Neuronal stem cell (in vitro differentiated cells): ENCODE measurements at regions not wholly inside any gene's neighbourhood (a gene's known extent, or its start where the extent isn't known, plus 50 kb on each side); places are given as distances from the start of the nearest gene placed in this dataset.

Source experiments
- DNase-seq: peaks from one replicate; pipeline ENCODE4 v3.0.0-alpha.2; 2013; ENCODE audit warnings: low spot score
- H2AFZ ChIP-seq: one replicate; pipeline ENCODE4 v1.6.1; 2013; ENCODE audit warnings: mild to moderate bottlenecking, low read length, inconsistent platforms
- H2AK5ac ChIP-seq: 2 replicates; pipeline ENCODE4 v1.6.1; 2013; ENCODE audit warnings: low read depth, mild to moderate bottlenecking, inconsistent platforms, low read length, moderate library complexity, mixed read lengths
- H2BK120ac ChIP-seq: 2 replicates; pipeline ENCODE4 v1.6.1; 2013; ENCODE audit warnings: low read depth, mild to moderate bottlenecking, inconsistent platforms, low read length, moderate library complexity, mixed read lengths
- H2BK12ac ChIP-seq: one replicate; pipeline ENCODE4 v1.6.1; 2013; ENCODE audit warnings: low read length, inconsistent platforms
- H2BK15ac ChIP-seq: 2 replicates; pipeline ENCODE4 v1.6.1; 2013; ENCODE audit warnings: mild to moderate bottlenecking, low read length, inconsistent platforms, mixed read lengths
- H2BK5ac ChIP-seq: one replicate; pipeline ENCODE4 v1.6.1; 2013; ENCODE audit warnings: inconsistent platforms, mild to moderate bottlenecking, low read length, moderate library complexity
- H3K14ac ChIP-seq: one replicate; pipeline ENCODE4 v1.6.1; 2013; ENCODE audit warnings: low read length, inconsistent platforms
- H3K18ac ChIP-seq: 2 replicates; pipeline ENCODE4 v1.6.1; 2013; ENCODE audit warnings: low read length, inconsistent platforms
- H3K23ac ChIP-seq: 2 replicates; pipeline ENCODE4 v1.6.1; 2013; ENCODE audit warnings: low read depth, mild to moderate bottlenecking, mixed read lengths, low read length, inconsistent platforms; ENCODE audit not compliant: poor library complexity
- H3K27ac ChIP-seq: replicated peaks from 3 replicates; pipeline ENCODE4 v1.5.1; 2013; ENCODE audit warnings: low read length, inconsistent platforms
- H3K27me3 ChIP-seq, 3 experiments: 2 replicates each; pipeline ENCODE4 v1.6.1; 2013; ENCODE audit warnings: low read length in 3 of 3, mild to moderate bottlenecking in 2 of 3, inconsistent platforms in 1 of 3, low read depth in 1 of 3, mixed read lengths in 1 of 3, moderate library complexity in 1 of 3; ENCODE audit not compliant: control insufficient read depth in 3 of 3, insufficient read depth in 3 of 3
- H3K36me3 ChIP-seq, 2 donors: replicated peaks in 1 of 2; 2 replicates each; pipeline ENCODE4 v1.6.1; 2013; ENCODE audit warnings: low read length in 2 of 2; ENCODE audit not compliant: control insufficient read depth in 2 of 2, insufficient read depth in 2 of 2
- H3K4ac ChIP-seq: 2 replicates; pipeline ENCODE4 v1.6.1; 2013; ENCODE audit warnings: inconsistent platforms, mild to moderate bottlenecking, low read length, moderate library complexity
- H3K4me1 ChIP-seq, 2 donors: 1 replicate in 1 of 2; 2 replicates in 1 of 2; pipeline ENCODE4 v1.6.1; 2013; ENCODE audit warnings: low read length in 2 of 2, low read depth in 1 of 2; ENCODE audit not compliant: control insufficient read depth in 2 of 2, insufficient read depth in 1 of 2
- H3K4me2 ChIP-seq: one replicate; pipeline ENCODE4 v1.6.1; 2013; ENCODE audit warnings: mild to moderate bottlenecking, low read length, inconsistent platforms; ENCODE audit not compliant: insufficient read depth, poor library complexity, severe bottlenecking
- H3K4me3 ChIP-seq, 2 donors: 2 replicates each; pipeline ENCODE4 v1.5.1; 2013; ENCODE audit warnings: low read length in 2 of 2, mild to moderate bottlenecking in 2 of 2, inconsistent platforms in 1 of 2, moderate library complexity in 1 of 2
- H3K79me1 ChIP-seq: one replicate; pipeline ENCODE4 v1.6.1; 2013; ENCODE audit warnings: low read depth, mild to moderate bottlenecking, inconsistent platforms, low read length, moderate library complexity
- H3K9ac ChIP-seq: one replicate; pipeline ENCODE4 v1.6.1; 2013; ENCODE audit warnings: mild to moderate bottlenecking, low read depth, low read length, inconsistent platforms; ENCODE audit not compliant: poor library complexity
- H3K9me3 ChIP-seq, 2 donors: replicated peaks in 1 of 2; 2 replicates each; pipeline versions ENCODE3 to v1.6.1; 2013; ENCODE audit warnings: low read length in 2 of 2, mild to moderate bottlenecking in 2 of 2, inconsistent platforms in 1 of 2, low read depth in 1 of 2, mixed read lengths in 1 of 2, moderate library complexity in 1 of 2; ENCODE audit not compliant: control insufficient read depth in 2 of 2, insufficient read depth in 1 of 2
- H4K8ac ChIP-seq: one replicate; pipeline ENCODE4 v1.6.1; 2013; ENCODE audit warnings: low read depth, mild to moderate bottlenecking, inconsistent platforms, low read length, moderate library complexity
- H4K91ac ChIP-seq: one replicate; pipeline ENCODE4 v1.6.1; 2013; ENCODE audit warnings: low read length, low read depth, mild to moderate bottlenecking, inconsistent platforms; ENCODE audit not compliant: poor library complexity
- WGBS, 2 donors: extraction: QIAGEN DNeasy Blood & Tissue Kit; methylation state at CpG; one replicate each; pipeline ENCODE4 v1.1.7; 2013; ENCODE audit warnings: missing lambda C conversion rate in 2 of 2, mixed read lengths in 1 of 2; ENCODE audit not compliant: insufficient read length in 2 of 2, insufficient replicate concordance in 1 of 2; ENCODE audit errors: extremely low coverage in 2 of 2; 5-methylcytosine and 5-hydroxymethylcytosine counted together

- Histone ChIP-seq H3K18ac (no peak overlapping the region), H3K4me3 (no peak overlapping the region), H3K9ac (no peak overlapping the region), H3K4me1 (no peaks in the 10 kb centered on the region), H3K9me3 (no peaks in the 10 kb centered on the region), H2BK5ac (no peak overlapping the region), H2AK5ac (no peak overlapping the region), H3K27me3 (no peaks in the 10 kb centered on the region), H4K8ac (no peak overlapping the region), H3K23ac (no peak overlapping the region), H2AFZ (no peak overlapping the region), H2BK15ac (no peak overlapping the region), H2BK12ac (no peak overlapping the region), H3K4ac (no peak overlapping the region), H3K36me3 (no peaks in the 10 kb centered on the region), H3K79me1 (no peaks in the 10 kb centered on the region), H3K4me2 (no peak overlapping the region), H3K27ac (no peak overlapping the region), H3K14ac (no peak overlapping the region), H2BK120ac (no peak overlapping the region), H4K91ac (no peak overlapping the region)
- WGBS, 2 donors: no CpG with 5 or more reads among the region's 6 CpGs
- DNase-seq: no peak
Observed at GRCh38 chr4:160350944-160351343, 1248.1 kb downstream of the RAPGEF2 start.

DNA sequence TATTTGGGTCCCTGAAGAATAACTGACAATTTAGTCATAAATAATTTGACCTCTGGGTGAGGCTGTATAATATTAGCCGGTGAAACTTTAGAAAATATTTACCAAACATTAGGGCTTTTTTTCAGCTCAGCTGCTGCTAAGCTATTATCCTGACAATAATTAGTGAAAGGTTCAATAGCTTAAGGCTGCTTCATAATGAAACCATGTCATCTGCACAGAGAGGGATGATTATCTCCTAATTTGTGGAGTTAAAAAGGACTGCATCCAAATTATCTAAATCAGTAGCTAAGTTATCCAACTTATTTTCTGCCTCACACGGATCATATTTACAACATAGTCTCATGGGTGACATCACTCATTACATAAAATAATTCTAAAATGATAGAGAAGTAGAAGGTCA is 1249.8 kb downstream of the RAPGEF2 start:
- H3K79me1 ChIP-seq: no peaks in the 10 kb centered on the region

GRCh38 chr4:160353548-160353947 is 1250.7 kb downstream of the RAPGEF2 start:
- H3K4me3 ChIP-seq: no peak overlapping the region
- H3K4me2 ChIP-seq: no peak overlapping the region
- no peak overlapping the region for H3K9ac ChIP-seq
- no peaks in the 10 kb centered on the region for H3K27me3 ChIP-seq
- no peak overlapping the region for H2BK15ac ChIP-seq
- no CpG with 5 or more reads among the region's 5 CpGs for WGBS, 2 donors
- H2AK5ac ChIP-seq: no peak overlapping the region
- H3K36me3 ChIP-seq: no peaks in the 10 kb centered on the region
- H3K4ac ChIP-seq: no peak overlapping the region
- no peak for DNase-seq
- H2BK12ac ChIP-seq: no peak overlapping the region
- H2BK5ac ChIP-seq: no peak overlapping the region
- H3K14ac ChIP-seq: no peak overlapping the region
- no peak overlapping the region for H3K18ac ChIP-seq
- H4K8ac ChIP-seq: no peak overlapping the region
- H2AFZ ChIP-seq: peak overlapping the region; percentile 15
- H3K79me1 ChIP-seq: no peaks in the 10 kb centered on the region
- no peaks in the 10 kb centered on the region for H3K4me1 ChIP-seq
- no peak overlapping the region for H3K27ac ChIP-seq
- no peak overlapping the region for H4K91ac ChIP-seq
- H3K9me3 ChIP-seq: no peaks in the 10 kb centered on the region
- H3K23ac ChIP-seq: no peak overlapping the region
- H2BK120ac ChIP-seq: no peak overlapping the region

More for the DNA sequence above, 1249.8 kb downstream of the RAPGEF2 start:
- Histone ChIP-seq H4K91ac (no peak overlapping the region), H3K18ac (no peak overlapping the region), H3K4me2 (no peak overlapping the region), H3K27ac (no peak overlapping the region), H3K27me3 (no peaks in the 10 kb centered on the region), H3K4me1 (no peaks in the 10 kb centered on the region), H3K36me3 (no peaks in the 10 kb centered on the region), H4K8ac (no peak overlapping the region), H3K9ac (no peak overlapping the region), H2BK5ac (no peak overlapping the region), H3K23ac (no peak overlapping the region), H2AK5ac (no peak overlapping the region), H2AFZ (no peak overlapping the region), H2BK15ac (no peak overlapping the region), H2BK120ac (no peak overlapping the region), H3K4me3 (no peak overlapping the region), H3K4ac (no peak overlapping the region), H3K14ac (no peak overlapping the region), H2BK12ac (no peak overlapping the region), H3K9me3 (no peaks in the 10 kb centered on the region)
- WGBS, 2 donors: no CpG with 5 or more reads among the region's 2 CpGs
- DNase-seq: no peak

GRCh38 chr4:160362478-160362877 is 1259.6 kb downstream of the RAPGEF2 start:
- no CpG with 5 or more reads among the region's 3 CpGs for WGBS, 2 donors
- H3K23ac ChIP-seq: no peak overlapping the region

More at GRCh38 chr4:160362478-160362877, 1259.6 kb downstream of the RAPGEF2 start:
- Histone ChIP-seq H4K91ac (no peak overlapping the region), H3K27ac (no peak overlapping the region), H3K18ac (no peak overlapping the region), H3K4ac (no peak overlapping the region), H3K36me3 (no peaks in the 10 kb centered on the region), H3K4me2 (no peak overlapping the region), H3K14ac (no peak overlapping the region), H3K4me1 (no peaks in the 10 kb centered on the region), H2AK5ac (no peak overlapping the region), H2BK120ac (no peak overlapping the region), H3K79me1 (no peaks in the 10 kb centered on the region), H3K4me3 (no peak overlapping the region), H4K8ac (no peak overlapping the region), H3K9me3 (no peaks in the 10 kb centered on the region), H2BK12ac (no peak overlapping the region), H3K9ac (no peak overlapping the region), H3K27me3 (no peaks in the 10 kb centered on the region), H2BK5ac (no peak overlapping the region), H2AFZ (no peak overlapping the region), H2BK15ac (no peak overlapping the region)
- DNase-seq: no peak
